Upper lobe of left lung (tissue), 6 donors: ENCODE measurements at regions not wholly inside any gene's neighbourhood (a gene's known extent, or its start where the extent isn't known, plus 50 kb on each side); places are given as distances from the start of the nearest gene placed in this dataset.

ENCODE experiments used
- ATAC-seq, 2 donors: fragments of 200-7000 bp; cut with Tn5 transposase; one replicate each; pipeline ENCODE4 v1.9.1; 2022; ENCODE audit warnings: mild to moderate bottlenecking in 2 of 2, moderate library complexity in 2 of 2; ENCODE audit not compliant: low FRiP score in 2 of 2
- DNase-seq, 2 donors: peaks; one replicate each; pipeline ENCODE4 v3.0.0-alpha.2; 2019 to 2020
- H3K27ac ChIP-seq, 4 donors: fragments of 200-600 bp; sonication (generic); one replicate each; pipeline ENCODE4 v1.5.1; 2016 to 2019
- H3K27me3 ChIP-seq, 4 donors: fragments of 200-600 bp; sonication (generic); one replicate each; pipeline ENCODE4 v1.5.1; 2017 to 2019
- H3K36me3 ChIP-seq, 4 donors: fragments of 200-600 bp; sonication (generic); one replicate each; pipeline ENCODE4 v1.5.1; 2016 to 2019
- H3K4me1 ChIP-seq, 4 donors: fragments of 200-600 bp; sonication (generic); one replicate each; pipeline ENCODE4 v1.5.1; 2018 to 2019
- H3K4me3 ChIP-seq, 4 donors: fragments of 200-600 bp; sonication (generic); one replicate each; pipeline ENCODE4 v1.5.1; 2017 to 2019; ENCODE audit warnings: mild to moderate bottlenecking in 2 of 4, moderate library complexity in 1 of 4
- H3K9me3 ChIP-seq, 4 donors: fragments of 200-600 bp; sonication (generic); one replicate each; pipeline ENCODE4 v1.5.1; 2018 to 2019
- EP300 ChIP-seq, 4 donors: sonication (generic); formaldehyde crosslinking; IDR thresholded peaks; one replicate each; pipeline ENCODE4 v1.5.1; 2017; ENCODE audit warnings: antibody characterized with exemption in 4 of 4, control low read depth in 2 of 4
- POLR2A ChIP-seq, 4 donors: fragments of 450-650 bp; IDR thresholded peaks; one replicate each; pipeline ENCODE4 v1.5.1; 2016 to 2017; ENCODE audit warnings: antibody characterized with exemption in 4 of 4, mild to moderate bottlenecking in 2 of 4
- POLR2AphosphoS5 ChIP-seq, 2 donors: sonication (generic); formaldehyde crosslinking; IDR thresholded peaks; one replicate each; pipeline ENCODE4 v1.5.1; 2017; ENCODE audit warnings: antibody characterized with exemption in 2 of 2
- WGBS, 2 donors: methylation state at CpG; one replicate each; pipeline ENCODE4 v1.1.5; 2017 to 2018; 5-methylcytosine and 5-hydroxymethylcytosine counted together
- TF ChIP-seq, protein P1 (sequence below), 6 experiments: fragments of 450-650 bp in 4 of 6; fragments of 200-600 bp in 2 of 6; sonication (generic) in 2 of 6; IDR thresholded peaks; one replicate each; pipeline ENCODE4 v1.5.1; 2016 to 2019; ENCODE audit warnings: antibody characterized with exemption in 6 of 6
- donor health status: DM: no; HTN: no; CAD: no; lungs with moderate emphysema.
- donor health status: DM: no; HTN: yes; CAD: no; lungs with severe emphysema.

DNA sequence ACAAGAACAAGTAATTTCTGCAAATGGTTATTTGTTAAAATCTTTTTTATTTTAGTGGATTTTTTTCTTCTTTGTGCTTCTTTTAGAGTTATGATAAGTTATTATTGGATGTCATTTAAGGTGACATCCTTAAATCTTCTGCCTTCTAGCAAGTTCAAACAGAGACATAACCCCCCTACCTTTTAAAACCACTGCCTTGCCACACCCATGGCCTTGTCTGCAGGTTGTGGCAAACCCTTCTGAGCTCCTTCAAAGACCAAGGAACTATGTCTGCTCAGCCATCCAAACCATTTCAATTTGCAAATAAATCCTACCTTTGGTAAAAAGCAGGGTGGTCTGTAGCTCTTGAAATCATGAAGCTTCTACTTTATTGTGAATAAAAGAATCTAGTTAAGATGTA, 241.6 kb downstream of the FAM76B start:
- ATAC-seq: no peak
- TF ChIP-seq POLR2A (IDR thresholded peaks at IDR 0.05) (no peak), POLR2AphosphoS5 (IDR thresholded peaks at IDR 0.05) (no peak), EP300 (IDR thresholded peaks at IDR 0.05) (no peak)
- TF ChIP-seq, protein P1, sequence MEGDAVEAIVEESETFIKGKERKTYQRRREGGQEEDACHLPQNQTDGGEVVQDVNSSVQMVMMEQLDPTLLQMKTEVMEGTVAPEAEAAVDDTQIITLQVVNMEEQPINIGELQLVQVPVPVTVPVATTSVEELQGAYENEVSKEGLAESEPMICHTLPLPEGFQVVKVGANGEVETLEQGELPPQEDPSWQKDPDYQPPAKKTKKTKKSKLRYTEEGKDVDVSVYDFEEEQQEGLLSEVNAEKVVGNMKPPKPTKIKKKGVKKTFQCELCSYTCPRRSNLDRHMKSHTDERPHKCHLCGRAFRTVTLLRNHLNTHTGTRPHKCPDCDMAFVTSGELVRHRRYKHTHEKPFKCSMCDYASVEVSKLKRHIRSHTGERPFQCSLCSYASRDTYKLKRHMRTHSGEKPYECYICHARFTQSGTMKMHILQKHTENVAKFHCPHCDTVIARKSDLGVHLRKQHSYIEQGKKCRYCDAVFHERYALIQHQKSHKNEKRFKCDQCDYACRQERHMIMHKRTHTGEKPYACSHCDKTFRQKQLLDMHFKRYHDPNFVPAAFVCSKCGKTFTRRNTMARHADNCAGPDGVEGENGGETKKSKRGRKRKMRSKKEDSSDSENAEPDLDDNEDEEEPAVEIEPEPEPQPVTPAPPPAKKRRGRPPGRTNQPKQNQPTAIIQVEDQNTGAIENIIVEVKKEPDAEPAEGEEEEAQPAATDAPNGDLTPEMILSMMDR (IDR thresholded peaks at IDR 0.05): no peak
- H3K27me3 ChIP-seq: no peaks in the 10 kb centered on the region
- H3K36me3 ChIP-seq: no peaks in the 10 kb centered on the region
- no peaks in the 10 kb centered on the region for H3K4me1 ChIP-seq
- DNase-seq: no peak
- H3K4me3 ChIP-seq: no peak overlapping the region
- no peaks in the 10 kb centered on the region for H3K9me3 ChIP-seq
- no peak overlapping the region for H3K27ac ChIP-seq

DNA sequence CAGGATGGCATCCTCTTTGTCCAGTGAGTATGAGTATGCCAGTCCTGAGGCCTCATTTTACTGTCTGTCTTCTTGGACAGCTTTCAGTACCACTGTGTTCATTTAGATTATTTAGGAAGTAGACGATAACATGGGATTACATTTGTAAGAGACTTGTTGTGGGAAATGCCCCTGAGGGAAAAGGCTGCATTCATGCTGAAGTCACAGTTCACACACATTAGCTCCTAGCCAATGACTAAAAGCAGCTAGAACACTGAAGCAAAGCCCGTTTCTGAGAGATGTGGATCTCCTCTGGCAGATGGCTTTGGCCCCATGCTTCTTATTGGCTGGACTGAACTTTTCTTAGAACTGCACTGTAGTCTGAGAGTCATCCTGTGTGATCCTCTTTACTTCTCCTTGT, 242.4 kb downstream of the FAM76B start:
- Histone ChIP-seq H3K9me3 (no peaks in the 10 kb centered on the region), H3K27me3 (no peaks in the 10 kb centered on the region), H3K4me1 (no peaks in the 10 kb centered on the region), H3K4me3 (no peak overlapping the region), H3K27ac (no peak overlapping the region), H3K36me3 (no peaks in the 10 kb centered on the region)
- no peak for TF ChIP-seq POLR2A (IDR thresholded peaks at IDR 0.05)
- TF ChIP-seq, protein P1 (IDR thresholded peaks at IDR 0.05): no peak
- WGBS, 2 donors: 70 to 88% methylated on average over 2 of the region's 2 CpGs
- DNase-seq (no peak), ATAC-seq (no peak)

DNA sequence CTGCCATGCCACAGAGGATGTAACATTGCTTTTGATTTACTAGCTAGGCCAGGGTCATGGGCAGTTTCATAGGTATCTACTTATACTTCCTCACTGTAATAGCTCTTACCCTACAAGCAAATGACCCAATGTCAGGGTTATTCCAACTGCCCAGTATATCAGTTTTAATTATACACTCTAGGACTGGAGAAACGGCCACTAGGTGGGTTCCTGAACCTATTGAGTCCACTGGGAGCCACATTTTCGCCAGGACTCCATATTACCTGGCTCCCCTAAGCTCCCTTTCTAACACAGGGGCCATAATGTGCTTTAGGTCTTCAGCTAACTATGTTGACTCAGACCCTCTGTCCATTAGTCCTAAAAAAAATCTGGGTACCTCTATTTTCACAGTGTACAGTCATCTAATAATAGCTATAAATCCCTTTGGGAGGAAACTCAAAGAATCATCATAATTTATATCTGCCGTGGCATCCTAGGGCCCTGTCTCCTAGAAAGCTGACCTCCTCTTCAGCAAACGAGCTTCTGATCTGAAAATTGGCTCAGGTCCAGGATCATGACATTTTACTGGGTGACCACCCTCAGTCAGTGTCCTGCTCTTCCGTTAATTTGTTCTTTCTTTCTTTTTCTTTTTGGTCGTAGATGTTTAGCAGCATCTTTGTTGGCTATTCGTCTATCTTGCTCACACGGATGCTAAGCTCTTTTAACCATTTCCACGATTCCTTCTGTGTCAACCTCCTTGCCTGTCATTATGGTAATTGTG, 244.3 kb downstream of the FAM76B start:
- TF ChIP-seq POLR2A (IDR thresholded peaks at IDR 0.05): no peak
- TF ChIP-seq, protein P1 (IDR thresholded peaks at IDR 0.05): no peak
- no peak for TF ChIP-seq EP300 (IDR thresholded peaks at IDR 0.05)
- no peak for TF ChIP-seq POLR2AphosphoS5 (IDR thresholded peaks at IDR 0.05)

DNA sequence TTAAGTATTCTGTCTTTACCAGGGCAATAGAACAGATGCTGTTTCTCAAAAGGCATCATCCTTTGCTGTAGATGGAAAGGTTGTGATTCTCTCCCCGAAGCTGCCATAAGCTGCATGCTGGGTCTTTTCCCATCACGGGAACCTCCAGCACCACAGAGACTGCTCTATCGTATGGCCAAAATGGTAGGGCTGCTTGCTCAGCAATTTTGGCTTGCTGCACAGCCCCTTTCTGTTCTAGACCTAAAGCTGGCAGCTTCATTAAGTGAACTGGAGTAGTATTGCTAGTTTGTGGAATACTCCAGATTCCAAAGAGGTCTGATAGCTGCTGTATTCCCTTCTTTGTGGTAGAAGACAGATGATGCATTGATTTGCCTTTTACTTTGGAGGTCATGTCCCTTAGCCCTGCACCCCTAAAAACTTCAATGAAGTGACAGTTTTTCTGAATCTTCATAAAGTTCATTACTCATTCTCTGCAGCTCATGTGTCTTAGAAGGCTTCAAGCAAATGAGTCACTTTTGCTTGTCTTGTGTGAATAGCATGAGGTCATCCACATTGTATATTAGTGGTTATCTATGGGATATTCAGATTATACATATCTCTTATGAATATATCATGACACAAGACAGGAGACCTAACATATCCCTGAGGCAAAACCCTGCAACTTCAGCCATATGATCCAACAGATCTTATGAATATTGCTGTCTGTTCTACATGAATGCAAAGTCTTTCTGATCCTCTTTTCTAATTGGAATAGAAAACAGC, 245.3 kb downstream of the FAM76B start:
- Histone ChIP-seq H3K36me3 (no peaks in the 10 kb centered on the region), H3K4me3 (no peak overlapping the region), H3K27me3 (no peaks in the 10 kb centered on the region), H3K4me1 (no peaks in the 10 kb centered on the region), H3K27ac (no peak overlapping the region), H3K9me3 (no peaks in the 10 kb centered on the region)
- 92 to 94% methylated on average over 3 of the region's 3 CpGs for WGBS, 2 donors
- DNase-seq (no peak), ATAC-seq (no peak)
- TF ChIP-seq, protein P1 (IDR thresholded peaks at IDR 0.05): no peak
- TF ChIP-seq EP300 (IDR thresholded peaks at IDR 0.05) (no peak), POLR2A (IDR thresholded peaks at IDR 0.05) (no peak), POLR2AphosphoS5 (IDR thresholded peaks at IDR 0.05) (no peak)

More for the DNA sequence above, 244.3 kb downstream of the FAM76B start:
- Histone ChIP-seq H3K36me3 (no peaks in the 10 kb centered on the region), H3K9me3 (no peaks in the 10 kb centered on the region), H3K27me3 (no peaks in the 10 kb centered on the region), H3K4me3 (no peak overlapping the region), H3K27ac (no peak overlapping the region), H3K4me1 (no peaks in the 10 kb centered on the region)
- no peak for DNase-seq
- no peak for ATAC-seq
- WGBS, 2 donors: 79 to 84% methylated on average over 9 of the region's 9 CpGs
